HG03025 (cell line): ENCODE measurements at regions not wholly inside any gene's neighbourhood (a gene's known extent, or its start where the extent isn't known, plus 50 kb on each side); places are given as distances from the start of the nearest gene placed in this dataset.

Experiments
- ATAC-seq: cut with Tn5 transposase; IDR thresholded peaks from one replicate; pipeline ENCODE4 v1.9.1; 2021; ENCODE audit warnings: mild to moderate bottlenecking, moderate library complexity; ENCODE audit not compliant: unreplicated experiment, low FRiP score

DNA sequence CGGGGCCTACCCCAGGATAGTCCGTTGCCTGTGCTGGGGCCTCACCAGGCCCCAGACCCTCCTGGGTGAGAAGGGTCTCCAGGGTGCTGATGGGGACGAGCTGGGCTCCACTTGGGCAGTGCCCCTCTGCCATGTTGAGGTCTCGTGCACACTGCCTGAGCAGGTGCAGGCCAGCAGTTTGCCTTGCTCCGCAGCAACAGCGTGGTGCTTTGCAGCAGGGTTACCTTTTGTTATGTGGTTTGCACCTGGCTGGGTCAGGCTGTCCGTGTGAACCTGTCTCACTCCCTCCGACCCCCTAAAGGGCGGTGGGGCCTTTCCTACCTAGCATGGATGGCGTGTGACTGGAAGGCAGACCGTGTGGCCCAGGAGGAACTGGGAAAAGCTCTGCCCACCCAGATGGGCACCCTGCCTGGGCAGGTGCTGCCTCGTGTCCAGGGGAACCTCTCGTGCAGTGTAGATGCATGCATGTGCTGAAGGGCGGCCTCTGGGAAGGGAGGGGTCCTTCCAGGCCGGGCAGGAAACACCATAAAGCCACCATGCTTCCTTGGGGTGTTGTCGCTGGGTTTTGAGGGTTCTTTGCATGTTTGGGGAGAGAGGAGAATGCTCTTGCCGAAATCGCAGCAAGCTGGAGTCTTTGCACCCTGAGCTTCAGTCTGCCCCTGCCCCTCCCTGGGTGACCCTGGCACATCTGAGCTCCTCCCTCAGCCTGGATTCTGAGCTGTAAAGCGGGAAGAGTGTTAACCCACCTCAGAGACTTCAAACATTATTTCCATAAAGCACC, 75.4 kb upstream of the PPARA start:
- ATAC-seq = no peak

DNA sequence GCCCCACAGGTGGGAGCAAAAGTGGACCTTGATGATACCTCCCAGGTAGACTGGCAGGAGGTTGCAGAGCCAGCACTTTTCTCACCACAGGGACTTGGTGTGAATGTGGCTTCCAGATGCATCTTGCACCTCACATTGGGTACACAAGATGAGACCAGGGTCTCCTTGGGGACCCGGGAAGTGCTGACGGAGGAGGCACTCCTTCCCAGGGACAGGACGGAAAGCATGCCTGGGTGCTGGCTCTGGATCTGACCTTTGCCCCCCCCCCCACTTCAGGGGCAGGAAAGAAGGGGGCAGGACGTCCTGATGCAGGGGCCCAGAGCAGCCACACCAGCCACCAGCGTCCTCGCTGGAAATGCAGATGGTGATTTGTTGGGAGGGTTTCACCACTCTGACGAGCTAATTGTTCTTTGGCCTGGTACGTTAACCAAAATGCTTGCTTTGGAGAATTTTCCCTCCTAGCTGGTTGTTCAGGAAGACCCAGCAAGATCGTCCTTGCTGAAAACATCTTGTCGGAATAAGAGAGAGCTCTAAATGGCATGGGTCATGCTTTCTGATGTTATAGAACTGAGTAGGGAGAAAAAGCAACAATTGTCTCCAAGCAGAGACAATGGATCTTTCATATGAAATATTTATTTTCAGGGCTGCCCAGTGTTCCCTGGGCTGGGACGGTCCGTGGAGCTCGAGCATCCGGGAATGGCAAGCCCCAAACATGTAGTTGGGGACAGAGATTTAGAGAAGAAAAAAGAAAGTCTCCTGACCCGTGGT, 74.4 kb upstream of the PPARA start:
- no peak for ATAC-seq

DNA sequence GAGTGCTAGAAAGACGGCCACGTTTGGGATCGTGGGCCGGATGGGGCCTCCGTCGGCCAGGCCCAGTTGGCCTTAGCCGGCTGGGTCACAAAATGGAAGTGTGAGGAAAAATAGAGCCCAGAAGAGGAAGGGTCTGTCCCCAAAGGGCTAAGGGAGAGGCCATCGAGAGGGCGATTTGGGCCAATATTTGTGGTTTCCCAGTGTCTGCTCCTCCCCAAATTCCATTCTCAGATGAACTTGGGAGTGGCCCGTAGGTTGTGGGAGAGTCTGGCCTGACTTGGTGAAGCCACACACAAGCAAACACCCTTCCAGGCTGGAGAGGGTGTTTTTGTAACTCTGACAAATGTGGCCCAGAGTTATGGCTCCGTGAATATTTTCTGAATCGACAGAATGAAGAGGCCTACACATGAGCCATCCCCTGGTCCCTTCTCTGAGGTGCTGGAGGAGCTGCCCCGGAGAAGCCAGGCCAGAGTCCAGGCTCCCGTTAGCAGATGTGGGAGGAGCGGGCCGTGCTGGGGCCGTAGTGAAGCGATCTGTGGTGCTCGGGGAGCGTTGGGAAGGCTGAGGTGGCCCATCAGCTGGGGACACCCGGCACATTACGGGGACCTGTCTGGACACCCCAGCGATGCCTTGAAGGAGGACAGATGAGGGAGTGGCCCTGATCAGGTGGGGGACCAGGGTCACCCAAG, 73.5 kb upstream of the PPARA start:
- no peak for ATAC-seq

DNA sequence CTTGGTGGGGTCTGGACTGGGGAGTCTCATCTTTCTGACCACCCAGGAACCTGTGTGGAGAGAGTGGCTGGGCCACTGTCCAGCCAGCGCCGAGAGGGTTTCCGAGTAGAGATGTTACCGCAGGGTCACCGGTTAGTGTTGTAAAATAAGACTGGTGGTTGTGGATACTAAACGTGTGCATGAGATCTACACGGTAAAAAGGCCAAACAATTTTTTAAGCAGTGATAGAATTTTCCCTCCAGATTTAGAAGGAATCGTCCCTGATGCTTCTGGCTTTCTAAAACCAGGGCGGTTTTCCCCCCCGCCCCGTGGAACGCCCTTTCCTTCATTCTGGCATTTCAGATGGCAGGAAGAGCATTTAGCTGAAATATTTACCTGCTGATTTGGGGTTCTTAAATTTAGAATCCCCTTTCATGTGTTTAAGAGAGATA, 72.6 kb upstream of the PPARA start:
- ATAC-seq = no peak

DNA sequence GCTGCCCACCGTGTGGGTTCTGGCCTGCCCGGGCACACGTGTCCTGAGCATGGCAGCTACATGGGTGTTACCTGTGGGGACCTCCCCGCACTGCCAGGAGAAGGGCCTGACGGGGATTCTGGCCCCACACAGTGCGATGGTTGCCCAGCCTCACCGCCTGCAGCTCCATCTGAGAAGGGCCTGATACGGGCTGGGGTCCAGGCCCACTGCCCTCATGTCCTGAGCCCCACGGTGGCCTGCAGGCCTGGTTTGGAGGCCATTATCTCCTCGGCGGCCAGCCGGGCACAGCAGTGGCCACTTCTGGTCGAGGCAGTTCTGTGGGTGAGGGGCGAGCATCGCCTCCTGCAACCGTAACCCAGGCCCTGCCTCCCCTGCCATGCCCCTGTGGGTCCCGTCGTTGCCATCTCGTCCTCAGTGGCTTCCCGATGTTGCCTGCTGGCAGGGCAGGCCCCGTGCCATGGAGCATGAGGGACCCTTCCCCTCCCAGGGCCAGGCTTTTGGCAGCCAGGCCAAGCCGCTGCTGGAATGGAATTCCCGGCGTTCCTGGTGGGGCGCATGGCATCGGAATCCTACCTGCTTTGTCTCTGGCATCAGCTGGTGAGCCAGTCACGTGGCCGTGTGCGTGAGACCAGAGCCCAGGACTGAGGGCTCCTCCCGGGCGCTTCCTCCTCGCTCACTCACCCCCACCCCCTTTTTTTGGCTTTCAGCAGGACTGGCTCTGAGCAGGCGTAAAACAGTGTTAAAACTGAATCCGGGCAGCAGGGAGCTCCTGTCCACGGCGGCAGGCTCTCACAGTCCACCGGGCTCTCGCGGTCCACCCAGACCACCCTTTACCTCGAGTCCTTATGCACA, 71.9 kb upstream of the PPARA start:
- no peak for ATAC-seq

DNA sequence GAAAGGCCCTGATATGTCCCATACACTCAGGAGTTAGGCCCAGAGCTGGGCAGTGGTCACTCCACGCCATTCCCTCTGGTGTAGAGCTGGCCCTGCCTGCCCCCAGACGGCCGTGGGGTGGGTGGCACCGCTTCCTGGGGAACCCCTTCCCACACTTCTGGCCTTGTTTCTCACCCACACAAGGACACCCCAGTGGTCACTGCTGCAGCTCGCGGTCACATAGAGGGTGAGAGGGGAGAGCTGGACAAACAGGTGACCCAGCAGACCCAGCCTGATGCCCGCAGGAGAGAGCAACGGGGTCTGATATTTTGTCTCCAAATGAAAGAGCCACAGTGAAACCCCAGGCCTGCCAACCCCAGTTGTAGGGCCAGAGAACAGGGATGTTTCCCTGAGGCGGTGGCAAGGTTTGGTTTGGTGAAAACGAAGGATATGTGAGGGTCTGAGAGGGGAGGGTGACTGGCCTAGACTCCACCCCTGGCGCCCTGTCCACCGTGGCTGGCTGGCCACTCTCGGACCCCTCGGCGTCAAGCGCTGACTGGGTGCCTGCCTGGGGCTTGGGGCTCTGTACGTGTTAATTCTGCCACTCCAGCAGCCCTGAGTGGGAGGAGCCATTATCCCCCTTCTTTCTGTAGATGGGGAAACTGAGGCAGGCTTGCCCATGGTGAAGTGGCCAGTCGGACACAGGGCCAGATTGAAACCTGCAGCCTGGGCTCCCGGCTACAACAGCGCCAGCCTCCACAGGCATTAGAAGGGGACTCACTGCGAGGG, 71.0 kb upstream of the PPARA start:
- no peak for ATAC-seq

DNA sequence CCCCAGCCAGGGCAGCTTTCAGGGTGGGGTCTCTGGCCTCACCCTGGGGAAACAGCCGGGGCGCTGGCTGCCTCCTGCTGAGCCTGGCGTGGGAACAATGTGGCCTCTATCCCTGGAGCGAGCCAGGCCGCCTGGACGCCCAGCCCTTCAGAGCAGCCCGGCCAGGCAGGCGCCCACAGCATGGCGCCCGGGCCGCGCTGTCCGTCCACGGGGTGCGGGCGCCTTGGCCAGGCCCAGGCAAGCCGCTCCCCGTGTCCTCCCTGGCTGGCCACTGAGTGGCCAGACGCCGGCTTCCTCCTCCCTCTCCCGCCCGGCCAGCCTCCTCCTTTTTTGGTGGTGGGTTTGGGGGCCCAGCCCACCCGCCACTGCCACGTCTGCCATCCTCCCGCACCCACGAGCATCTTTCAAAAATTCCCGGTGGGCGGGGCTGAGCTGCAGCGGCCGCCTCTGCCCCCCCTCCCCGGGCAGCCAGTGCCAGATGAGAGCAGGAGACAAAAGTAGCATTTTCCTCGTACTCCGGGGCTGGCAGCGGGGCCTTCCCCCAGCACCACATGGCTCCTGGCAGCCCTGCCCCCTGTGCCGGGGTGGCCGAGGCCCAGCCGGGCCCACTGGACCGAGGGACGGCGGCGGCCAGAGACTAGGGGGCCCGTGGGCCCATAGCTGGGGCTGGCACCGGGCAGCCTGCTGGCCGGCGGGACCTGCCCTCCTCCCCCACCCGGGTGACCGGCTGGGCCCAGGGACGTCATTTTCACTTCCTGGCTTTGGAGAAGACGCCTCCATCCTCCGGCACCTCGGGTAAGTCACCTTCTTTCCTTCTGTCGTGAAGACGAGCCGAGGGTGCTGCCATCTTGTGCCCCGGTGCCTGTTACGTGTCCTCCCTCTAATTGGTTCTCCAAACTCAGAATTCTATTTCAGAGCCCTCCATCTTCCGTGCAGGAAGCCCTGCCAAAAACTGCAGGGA, 70.2 kb upstream of the PPARA start:
- no peak for ATAC-seq

DNA sequence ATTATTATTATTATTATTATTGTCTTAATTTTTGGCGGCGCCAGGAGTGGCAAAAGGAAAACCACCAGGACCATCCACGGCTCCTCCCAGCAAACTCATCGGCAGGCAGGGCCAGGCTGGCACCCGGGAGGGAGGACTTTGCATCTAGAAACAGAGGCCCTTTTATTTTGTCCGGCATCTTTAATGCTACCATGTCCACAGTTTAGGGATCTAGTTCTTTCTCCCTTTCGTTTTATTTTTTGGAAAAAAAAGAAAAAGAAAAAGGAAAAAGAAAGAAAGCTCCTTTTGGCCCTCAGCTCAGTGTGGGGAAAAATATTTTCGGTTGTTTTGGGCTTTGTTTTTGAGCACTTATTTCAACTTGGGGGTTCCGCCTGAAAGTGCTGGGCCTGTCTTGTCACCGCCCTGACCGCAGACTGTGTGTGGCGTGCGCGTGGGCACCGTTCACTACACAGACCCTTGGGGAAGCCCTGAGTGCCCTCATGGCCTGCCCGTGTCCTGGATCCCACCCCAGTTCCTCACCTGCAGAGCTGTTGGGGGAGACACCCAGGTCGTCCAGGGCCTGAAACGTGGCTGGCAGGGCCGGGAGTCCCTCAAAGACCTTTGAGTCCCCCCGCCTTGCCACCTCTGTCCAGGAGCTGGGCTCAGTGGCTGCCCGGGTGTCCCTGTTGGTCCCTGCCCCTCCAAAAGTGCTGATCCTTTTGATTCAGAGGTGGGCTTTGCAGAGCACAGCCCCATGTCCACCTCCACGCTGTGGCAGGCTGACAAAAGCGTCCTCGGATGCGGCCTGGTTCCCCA, 69.1 kb upstream of the PPARA start:
- ATAC-seq = no peak

DNA sequence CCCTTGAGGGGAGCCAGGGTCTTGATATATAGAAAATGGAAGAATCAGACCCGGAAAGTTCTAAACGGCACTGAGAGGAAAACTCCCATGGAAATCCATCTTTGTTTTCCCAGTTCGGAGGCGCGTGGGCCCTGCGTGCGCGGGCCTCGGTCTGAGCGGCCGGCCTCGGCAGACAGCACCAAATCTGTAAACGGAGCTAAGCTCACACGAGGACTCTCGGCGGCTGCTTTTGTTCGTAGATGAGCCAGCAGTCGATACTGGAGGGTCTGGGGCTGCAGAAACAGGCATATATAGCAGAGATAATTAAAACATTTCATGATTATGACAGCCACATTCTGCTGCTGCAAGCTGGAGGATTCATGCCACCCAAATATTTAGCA, 68.5 kb upstream of the PPARA start:
- ATAC-seq = no peak

DNA sequence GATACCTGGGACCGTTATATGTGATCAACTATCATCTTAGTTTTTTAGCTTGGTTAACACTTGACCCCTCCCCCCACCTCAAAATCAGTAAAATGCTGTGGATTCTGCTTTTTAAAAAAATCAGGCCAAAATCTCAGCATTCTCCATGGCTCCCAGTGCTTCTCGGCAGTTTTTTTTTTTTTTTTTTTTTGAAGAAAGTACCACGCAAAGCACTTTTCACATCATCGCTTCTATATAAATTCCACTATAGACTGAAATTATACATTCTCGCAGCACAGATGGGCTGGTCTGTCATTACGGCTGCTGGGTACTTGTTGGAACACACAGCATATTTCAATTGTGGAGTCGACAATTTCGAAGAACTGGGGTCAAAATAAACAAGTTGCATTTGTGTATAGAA, 67.7 kb upstream of the PPARA start:
- ATAC-seq = no peak

DNA sequence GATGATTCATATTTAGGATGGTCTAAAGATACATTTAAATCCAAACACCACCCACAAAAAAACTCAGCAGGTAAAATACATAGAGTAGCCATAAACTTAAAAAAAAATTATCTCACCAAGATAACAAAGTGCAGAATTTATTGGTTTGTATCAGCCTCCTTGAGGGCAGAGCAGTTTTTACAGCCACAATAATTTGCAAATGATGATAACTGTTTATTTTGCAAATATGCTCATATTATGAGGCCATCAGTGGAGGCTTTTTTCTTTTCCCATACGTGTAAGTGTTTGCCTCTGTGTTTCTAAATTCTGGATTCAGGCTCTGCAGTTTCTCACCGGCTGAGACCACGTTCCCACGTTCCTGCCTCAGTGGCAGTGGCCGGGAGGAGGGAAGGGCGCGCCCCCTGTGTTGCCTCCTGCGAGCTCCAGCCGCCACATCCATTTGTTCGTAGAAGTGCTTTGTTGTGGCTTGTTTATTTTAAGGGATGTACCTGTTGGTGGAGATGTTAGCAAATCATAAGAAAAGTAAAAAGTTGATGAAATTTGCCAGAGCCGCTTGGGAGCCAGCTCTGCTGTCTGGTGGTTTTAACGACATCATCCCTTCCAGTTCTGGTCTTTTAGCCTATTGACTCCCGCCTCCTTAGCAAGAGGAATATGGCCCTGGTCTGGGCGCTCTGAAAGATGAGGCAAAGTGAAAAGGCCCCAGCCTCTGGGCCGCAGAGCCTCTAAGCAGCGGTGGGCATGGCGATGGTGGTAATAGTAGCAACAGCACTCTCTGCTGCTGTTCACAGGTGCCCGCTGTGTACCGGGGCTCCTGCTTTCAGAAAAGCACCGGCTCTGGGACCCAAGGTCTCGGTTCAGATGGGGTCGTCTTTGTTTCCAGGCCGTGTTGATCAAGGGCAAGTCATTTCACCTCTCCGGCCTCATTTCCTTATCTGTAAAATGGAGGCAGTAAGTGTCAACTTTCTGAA, 66.7 kb upstream of the PPARA start:
- ATAC-seq = no peak

DNA sequence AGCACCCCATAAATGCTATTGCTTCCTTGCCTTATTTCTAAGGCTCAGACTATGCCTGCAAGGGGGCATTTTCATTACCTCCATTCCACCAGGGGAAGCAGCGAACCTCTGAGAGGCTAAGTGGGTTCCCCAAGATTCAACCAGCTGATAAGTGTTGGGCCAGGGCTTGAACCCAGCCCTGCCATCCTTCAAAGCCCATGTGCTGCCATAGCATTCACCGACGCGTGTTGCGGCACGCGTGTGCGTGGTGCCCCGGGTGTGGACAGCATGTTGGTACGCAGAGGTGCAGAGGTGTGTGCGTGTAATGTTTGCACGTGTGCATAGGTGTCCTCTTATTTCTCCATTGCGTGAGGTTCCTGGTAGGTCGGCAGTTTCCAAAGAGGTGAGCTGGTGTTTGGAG, 66.0 kb upstream of the PPARA start:
- ATAC-seq = no peak

DNA sequence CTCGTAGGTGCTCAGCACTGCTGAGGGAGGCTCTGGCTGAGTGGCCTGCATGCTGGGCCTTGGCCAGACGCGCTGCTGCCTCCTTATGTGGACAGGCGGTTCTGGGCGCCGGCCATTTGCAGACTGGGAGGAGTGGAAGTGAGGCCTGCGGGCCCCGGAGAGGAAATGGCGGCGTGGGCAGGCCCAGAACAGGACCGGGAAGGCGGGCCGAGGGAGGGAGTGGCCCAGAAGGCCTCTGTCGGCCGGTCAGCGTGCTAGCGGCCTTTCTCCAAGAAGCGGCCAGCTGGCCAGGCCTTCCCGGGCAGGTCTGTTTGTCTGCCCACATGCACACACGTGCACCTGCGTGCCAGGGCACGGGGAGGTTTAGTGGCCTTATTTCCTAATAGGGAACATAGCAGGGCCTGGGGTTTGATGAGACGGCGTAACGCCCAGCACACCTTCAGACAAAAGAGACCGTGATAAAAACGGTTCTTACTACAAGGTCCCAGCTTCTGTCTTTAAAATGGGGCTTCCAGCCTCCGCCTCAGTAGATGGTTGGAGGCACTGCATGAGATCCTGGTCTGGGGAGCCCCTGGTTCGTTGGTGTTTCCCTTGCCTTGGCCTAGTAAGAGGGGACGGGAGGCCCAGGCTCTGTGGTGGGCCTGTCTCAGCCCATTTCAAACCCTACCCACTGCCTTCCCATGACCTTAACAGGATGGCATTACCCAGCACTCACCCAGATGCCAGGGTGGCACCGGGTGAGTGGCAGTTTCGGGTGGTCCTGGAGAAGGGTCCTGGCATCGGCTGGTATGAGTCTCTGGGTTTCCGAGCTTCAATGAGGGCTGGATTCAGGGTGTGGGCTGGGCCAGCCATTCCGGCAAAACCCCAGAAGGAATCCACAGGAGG, 65.1 kb upstream of the PPARA start:
- ATAC-seq = no peak

DNA sequence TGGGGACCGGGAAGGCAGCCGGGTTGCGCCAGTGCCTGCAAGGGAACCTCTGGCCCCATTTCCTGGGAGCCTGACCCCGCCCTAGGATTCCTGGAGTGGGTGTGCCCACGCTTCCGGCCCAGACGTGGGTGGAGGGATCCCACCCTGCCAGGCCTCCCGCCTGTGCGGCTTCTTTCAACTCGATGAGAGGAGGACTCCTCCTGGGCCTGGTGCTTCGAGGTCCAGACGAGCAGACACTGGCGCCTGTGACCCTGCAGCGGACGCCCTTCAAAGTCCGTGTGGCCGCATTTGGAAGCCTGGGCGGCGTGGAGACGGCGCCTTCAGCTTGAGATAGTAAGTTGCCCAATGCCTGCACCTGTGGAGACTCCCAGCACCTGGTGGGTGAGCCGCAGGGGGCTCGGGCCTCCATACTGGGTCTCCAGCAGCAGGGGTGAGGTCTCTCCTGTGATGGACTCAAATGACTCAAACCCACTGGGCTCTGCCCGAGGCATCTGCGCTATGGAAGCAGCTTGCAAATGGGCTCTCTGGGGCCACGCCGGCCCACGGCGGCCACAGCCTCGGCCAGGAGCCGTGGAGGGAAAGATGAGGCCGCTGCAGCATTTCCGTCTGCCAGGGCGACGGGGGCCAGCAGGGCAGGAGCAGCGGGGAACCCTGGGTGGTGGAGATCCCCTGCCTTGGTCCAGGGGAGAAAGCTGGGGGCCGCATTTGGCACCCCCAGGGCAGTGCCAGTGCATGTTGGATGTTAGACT, 64.3 kb upstream of the PPARA start:
- no peak for ATAC-seq
